Ovary (tissue), 3 donors: ENCODE measurements at regions not wholly inside any gene's neighbourhood (a gene's known extent, or its start where the extent isn't known, plus 50 kb on each side); places are given as distances from the start of the nearest gene placed in this dataset.

Experiments used
- CTCF ChIP-seq, 3 donors: fragments of 450-650 bp in 2 of 3; fragments of 200-600 bp in 1 of 3; IDR thresholded peaks; one replicate each; pipeline versions ENCODE4 v1.5.1 to v1.8.0; 2016 to 2022; ENCODE audit warnings: antibody characterized with exemption in 3 of 3, mild to moderate bottlenecking in 1 of 3
- POLR2A ChIP-seq: fragments of 450-650 bp; IDR thresholded peaks from one replicate; pipeline ENCODE4 v1.6.1; 2017; ENCODE audit warnings: antibody characterized with exemption, mild to moderate bottlenecking, moderate library complexity
- donor health status: DM: no; HTN: no; CAD: no.

GRCh38 chr3:153722157-153722556, 399.0 kb upstream of the ARHGEF26 start:
- TF ChIP-seq CTCF (IDR thresholded peaks at IDR 0.05) (no peak), POLR2A (no peak)
